D341Med (cell line): ENCODE measurements at regions not wholly inside any gene's neighbourhood (a gene's known extent, or its start where the extent isn't known, plus 50 kb on each side); places are given as distances from the start of the nearest gene placed in this dataset.

Experiments
- DNase-seq: peaks from one replicate; pipeline ENCODE4 v3.0.0; 2012; ENCODE audit warnings: low spot score

DNA sequence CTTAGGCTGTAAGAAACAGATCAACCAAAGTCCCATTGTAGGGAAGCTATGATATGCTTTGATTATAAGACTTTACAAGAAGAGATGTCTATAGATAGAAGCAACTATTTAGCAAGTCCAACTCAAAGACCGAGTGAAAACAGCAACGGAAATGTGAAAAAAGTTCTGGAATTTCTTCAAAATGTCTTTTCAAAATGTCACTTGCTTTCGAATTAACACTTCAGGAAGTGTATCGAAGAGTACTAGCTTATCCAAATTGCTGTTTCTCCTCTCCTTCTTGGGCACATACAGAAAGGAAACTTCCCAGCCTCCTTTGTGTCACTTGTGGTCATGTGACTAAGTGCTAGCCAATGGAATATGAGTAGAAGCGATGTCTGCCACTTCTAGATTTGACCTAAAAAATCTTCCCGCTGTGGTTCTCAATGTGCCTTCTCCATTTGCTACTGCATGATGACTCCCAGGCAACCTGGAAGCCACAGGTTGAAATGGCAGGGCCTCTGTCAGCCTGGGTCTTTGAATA is 89.9 kb downstream of the TSEN15 start:
- DNase-seq: no peak

DNA sequence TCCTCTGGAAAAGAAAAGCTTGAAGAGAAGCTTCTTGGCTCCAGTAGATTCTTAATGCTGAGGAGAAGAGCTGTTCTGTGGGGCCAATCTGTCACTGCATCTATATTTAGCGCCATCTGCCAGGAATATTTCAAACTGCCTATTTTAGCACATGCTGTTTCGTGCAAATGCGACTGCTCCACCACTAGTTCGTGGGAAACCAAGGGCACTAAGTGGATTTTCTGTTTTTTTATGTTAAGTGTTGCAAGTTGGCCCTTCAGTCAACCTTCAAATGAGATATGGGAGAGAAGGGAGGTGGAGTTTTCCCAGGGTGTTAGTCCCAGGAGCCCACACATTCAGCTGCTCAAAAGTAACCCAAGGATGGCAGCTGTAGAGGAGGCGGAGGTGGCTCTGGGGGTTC is 91.9 kb downstream of the TSEN15 start:
- DNase-seq: no peak

GRCh38 chr1:184145083-184145482 is 93.6 kb downstream of the TSEN15 start:
- DNase-seq: no peak

GRCh38 chr1:184146202-184146601 is 94.7 kb downstream of the TSEN15 start:
- no peak for DNase-seq

DNA sequence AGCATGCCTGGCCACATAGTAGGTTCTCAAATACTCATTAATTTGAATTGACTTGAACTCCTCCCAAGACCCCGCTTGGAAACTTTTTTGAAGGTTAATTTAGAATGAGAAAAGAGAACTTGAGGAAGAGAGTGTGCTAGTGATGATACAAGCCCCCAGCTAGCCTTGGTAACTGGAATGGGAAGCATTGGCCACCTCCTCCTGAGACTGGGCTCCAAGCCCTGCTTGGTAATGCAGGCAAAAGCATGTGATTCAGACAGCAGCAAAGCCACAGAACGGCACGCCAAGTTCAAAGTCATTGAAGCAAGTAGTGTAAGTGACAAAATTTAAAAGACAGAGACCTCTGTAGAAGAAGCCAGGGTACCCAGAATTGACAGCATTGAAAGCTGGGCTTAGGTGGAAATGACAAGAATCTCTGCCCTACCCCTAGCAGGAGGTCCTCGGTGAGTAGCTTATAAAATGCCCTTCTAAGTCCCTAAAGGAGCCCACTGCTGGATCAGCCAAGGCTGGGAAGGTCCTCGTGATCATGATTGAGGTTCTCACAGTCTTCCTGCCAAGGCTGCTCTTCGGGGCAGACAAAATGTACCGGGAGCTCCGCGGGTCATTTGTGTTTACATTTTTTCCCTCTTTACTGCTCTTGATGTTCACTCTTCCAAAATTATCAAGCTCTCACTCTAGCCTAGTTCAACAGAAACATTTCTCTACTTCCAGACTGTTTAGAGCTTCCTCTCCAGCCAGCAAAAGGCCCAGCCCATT is 99.4 kb downstream of the TSEN15 start:
- DNase-seq: no peak

DNA sequence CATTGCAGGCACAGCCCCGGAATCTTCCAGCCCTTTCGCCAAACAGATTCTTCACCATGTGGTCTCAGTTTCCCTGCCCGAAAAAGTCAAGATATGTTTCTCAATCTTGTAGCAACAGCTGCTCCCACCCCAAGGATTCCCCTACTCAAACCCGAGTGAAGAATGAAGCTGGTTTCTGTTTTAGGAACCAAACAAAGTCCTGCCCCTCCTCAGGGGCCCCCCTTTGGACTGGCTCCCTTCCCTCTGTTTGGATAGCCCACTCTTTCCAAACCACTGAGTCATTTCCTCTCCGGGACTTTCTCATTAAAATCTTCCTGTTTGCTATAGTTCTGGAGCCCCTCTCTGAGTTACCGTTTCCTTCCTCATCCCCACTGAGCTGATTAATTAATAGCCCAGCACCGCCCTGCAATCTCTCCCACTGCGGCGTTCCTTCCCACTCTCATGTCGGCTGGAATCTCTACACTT is 100.9 kb downstream of the TSEN15 start:
- DNase-seq: no peak

DNA sequence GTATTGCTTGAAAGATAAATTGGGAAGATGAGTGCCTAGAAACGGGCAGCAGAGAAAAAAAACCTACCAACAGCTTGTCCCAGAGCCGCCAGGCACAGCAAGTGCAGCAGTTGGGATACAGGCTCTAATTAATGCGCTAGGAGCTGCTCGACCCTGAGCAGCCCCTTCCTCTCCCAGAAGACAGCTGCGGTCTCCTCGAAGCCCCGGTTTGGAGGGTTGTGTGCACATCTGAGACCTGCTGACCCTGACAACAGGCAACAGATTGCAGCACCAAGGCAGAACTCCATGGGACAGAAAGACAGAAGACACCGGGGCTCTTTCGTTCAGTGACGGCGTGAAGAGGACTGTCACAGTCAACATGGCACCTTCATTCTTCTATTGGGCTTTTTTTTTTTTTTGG is 101.4 kb downstream of the TSEN15 start:
- DNase-seq: no peak

- no peak for DNase-seq
Measured at GRCh38 chr1:184153731-184154130, 102.2 kb downstream of the TSEN15 start.

GRCh38 chr1:184156521-184157393 is 105.2 kb downstream of the TSEN15 start:
- DNase-seq: no peak

DNA sequence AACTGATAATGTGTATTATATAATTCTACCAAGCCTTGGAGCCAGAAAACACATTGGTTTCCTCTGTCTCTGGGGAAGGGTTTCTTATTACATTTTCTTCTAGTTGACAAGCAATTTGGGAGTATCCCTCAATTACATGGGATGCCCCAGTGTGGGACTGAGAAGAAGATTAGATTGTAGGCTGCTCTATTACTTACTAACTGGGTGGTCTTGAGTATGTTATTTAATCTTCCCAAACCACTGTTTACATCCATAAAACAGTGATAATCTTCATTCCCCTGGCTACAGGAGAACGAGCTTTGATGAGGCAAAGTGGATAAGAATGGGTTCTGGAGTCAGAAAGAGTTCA is 105.8 kb downstream of the TSEN15 start:
- no peak for DNase-seq

DNA sequence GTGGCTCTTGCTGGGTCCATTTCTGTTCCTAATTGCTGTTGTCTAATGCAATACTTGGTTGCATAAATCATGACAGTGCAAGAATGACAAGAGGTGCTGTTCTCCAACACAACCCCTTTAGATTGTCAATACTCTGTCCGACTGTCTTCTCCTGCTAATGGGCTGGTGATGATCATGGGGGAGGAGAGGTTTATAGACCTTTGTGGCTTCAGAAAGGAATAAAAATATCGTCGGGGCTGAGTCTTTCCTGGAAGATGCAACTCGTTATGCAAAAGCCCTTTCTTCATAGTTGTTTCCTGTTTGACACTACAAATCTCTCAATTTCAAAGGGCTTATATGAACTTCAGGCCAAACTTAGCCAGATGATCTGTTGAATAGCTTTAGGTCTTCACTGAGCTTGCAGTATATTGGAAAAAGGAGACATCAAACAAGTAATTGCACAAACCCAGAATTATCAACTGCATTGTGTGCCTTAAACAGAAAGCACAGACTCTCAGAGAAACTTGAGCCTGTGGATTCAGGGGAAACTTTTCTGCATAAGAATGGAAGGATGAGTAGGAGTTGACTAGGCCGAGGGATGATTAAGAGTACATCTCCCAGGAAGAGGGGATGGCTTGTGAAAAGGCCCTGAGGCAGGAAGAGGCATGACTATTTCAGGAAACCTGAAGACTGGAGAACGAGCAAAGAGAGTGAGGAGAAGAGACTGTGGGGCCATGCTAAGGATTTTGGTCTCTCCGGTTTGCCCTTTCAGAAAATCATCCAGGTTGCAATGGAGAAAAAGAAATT is 107.6 kb downstream of the TSEN15 start:
- no peak for DNase-seq

DNA sequence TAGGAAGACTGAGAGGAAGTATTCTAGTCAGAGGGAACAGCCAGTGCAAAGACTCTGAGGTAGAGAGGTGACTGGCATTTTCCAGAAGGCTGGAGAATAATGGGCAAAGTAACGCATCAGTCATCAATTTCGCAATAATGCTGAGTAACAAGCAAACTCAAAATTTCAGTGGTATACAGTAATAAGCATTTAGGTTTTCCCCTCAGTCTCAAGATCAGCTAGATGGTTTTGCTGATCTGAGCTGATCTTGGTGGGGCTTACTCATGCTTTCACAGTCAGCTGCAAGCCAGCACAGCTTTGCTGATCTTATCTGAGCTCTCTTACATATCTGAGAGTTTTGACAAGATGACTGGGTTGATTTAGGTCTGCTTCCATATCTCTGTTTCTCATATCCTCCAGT is 108.7 kb downstream of the TSEN15 start:
- DNase-seq: no peak

DNA sequence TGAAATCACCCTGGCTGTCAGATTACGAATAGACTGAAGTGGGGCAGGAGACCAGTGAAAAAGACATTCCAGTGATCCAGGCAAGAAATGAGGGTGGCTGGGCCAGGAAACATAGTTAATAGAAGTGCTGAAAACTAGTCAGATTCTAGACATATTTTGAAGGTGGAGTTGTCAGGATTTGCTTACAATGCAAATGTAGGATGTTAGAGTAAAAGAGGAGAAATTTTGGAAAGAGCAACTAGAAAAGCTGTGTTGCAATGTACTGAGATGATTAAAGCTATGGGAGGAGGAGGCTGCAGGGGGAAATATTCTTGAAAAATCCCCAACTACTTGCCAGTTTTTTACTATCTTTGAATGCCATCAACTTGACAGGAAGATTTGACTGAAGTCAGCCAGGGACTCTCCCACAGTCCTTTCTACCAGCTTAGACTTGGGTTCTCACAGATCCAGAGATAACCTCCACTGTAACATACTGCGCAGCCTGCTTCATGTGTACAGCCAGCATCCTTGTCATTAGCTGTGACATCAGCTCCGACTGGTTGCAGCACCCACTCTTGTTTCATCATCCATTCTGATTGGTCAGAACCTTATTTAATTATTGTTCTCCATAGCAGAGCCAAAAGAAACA is 109.7 kb downstream of the TSEN15 start:
- DNase-seq: no peak

GRCh38 chr1:184162281-184162680 is 110.8 kb downstream of the TSEN15 start:
- no peak for DNase-seq

- no peak for DNase-seq
Measured at GRCh38 chr1:184163674-184164465, 112.3 kb downstream of the TSEN15 start.

- DNase-seq: no peak
Measured at GRCh38 chr1:184164536-184164935, 113.0 kb downstream of the TSEN15 start.

GRCh38 chr1:184166485-184166884 is 115.0 kb downstream of the TSEN15 start:
- no peak for DNase-seq

- no peak for DNase-seq
Measured at GRCh38 chr1:184167352-184167751, 115.8 kb downstream of the TSEN15 start.

GRCh38 chr1:184170719-184171118 is 119.2 kb downstream of the TSEN15 start:
- no peak for DNase-seq

DNA sequence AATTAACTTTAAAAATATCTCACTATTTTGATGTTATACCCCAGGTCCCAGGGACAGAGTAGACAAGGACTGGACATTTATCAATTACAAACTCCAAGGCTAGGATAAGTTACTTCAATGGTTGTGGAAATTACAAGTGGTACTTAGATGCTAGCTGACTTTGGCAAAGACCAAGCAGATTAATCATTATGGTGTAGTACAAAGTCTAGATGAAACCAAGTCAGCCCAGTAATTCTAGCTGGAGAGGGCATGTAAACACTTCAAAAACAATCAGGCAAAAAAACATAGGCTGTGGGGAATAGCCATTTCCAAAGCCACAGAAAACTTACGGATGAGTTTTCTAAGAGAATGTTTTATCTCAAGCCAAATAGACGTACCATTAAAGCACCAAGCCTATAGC is 124.5 kb downstream of the TSEN15 start:
- DNase-seq: no peak

GRCh38 chr1:184181044-184181443 is 129.5 kb downstream of the TSEN15 start:
- DNase-seq: no peak
